ENCODE measurements at regions not wholly inside any gene's neighbourhood (a gene's known extent, or its start where the extent isn't known, plus 50 kb on each side); places are given as distances from the start of the nearest gene placed in this dataset.

- H4K20me1 ChIP-seq (ENCODE audit: insufficient read depth, low read length) = no peaks in the 10 kb centered on the region
- H3K79me1 ChIP-seq (ENCODE audit: low read depth in 1 of 2, low read length in 2 of 2) = no peaks in the 10 kb centered on the region
- H3K23ac ChIP-seq (ENCODE audit: low read depth, low read length) = no peak overlapping the region
- 88% methylated on average over 5 of the region's 24 CpGs; no CpG with 5 or more reads in 1 of the 2 experiments for WGBS, 2 experiments (ENCODE audit: extremely low coverage in 2 of 2, insufficient read length in 1 of 2)
- no peaks in the 10 kb centered on the region for H3K36me3 ChIP-seq (ENCODE audit: control insufficient read depth, insufficient read depth, low read length)
- CTCF ChIA-PET = no interaction called here
- in situ Hi-C loops (cut with MboI; ENCODE audit: low sequenced_read_pairs) (no loop called here), dilution Hi-C loops (cut with HindIII; ENCODE audit: low sequenced_read_pairs, unreplicated experiment) (no loop called here), intact Hi-C loops (cut with micrococcal nuclease) (no loop called here)
- no peak overlapping the region for H2BK120ac ChIP-seq (ENCODE audit: low read depth, low read length)
- no peak for ATAC-seq (ENCODE audit: low read depth)
- no peak overlapping the region for H3K4me3 ChIP-seq (ENCODE audit: insufficient read depth, low read depth, low read length)
- POLR2A ChIA-PET (ENCODE audit: unreplicated experiment) = no interaction called here
- no peak overlapping the region for H4K91ac ChIP-seq (ENCODE audit: insufficient read depth, low read depth, low read length)
- H2AFZ ChIP-seq (replicated peaks; ENCODE audit: low read length, poor library complexity) = no peak overlapping the region
- no TSS peak for BruUV-seq (replicated peaks)
- no peak overlapping the region for H2BK20ac ChIP-seq (ENCODE audit: low read depth, low read length)
- H3K9me1 ChIP-seq (ENCODE audit: insufficient read depth, low read length) = no peaks in the 10 kb centered on the region
- H3K4ac ChIP-seq (ENCODE audit: low read depth, low read length) = no peak overlapping the region
- H3K56ac ChIP-seq (ENCODE audit: extremely low read depth, insufficient read depth, low read length) = no peak overlapping the region
- H3K4me2 ChIP-seq (ENCODE audit: low read depth, low read length) = no peak overlapping the region
- H2BK15ac ChIP-seq (ENCODE audit: low read depth, low read length) = no peak overlapping the region
- no peak overlapping the region for H2AK5ac ChIP-seq (ENCODE audit: low read depth, low read length)
- H3K27me3 ChIP-seq (ENCODE audit: control insufficient read depth, insufficient read depth, low read length) = no peaks in the 10 kb centered on the region
- no peak overlapping the region for H4K5ac ChIP-seq (ENCODE audit: low read depth, low read length)
- DNase-seq = no peak
- no peak overlapping the region for H4K8ac ChIP-seq (ENCODE audit: low read depth in 2 of 2, low read length in 2 of 2)
- TF ChIP-seq POLR2A (IDR thresholded peaks at IDR 0.05; ENCODE audit: low read depth, low read length) = no peak
- no peak for TF ChIP-seq RFX5 (IDR thresholded peaks at IDR 0.05; ENCODE audit: low read depth, low read length)
- TF ChIP-seq RAD21 (IDR thresholded peaks at IDR 0.05; ENCODE audit: low read length) = no peak
- TF ChIP-seq BHLHE40 (IDR thresholded peaks at IDR 0.05; ENCODE audit: low read depth, low read length) = no peak
- TF ChIP-seq USF2 (IDR thresholded peaks at IDR 0.05; ENCODE audit: low read depth, low read length) = no peak
- TF ChIP-seq FOS (IDR thresholded peaks at IDR 0.05; ENCODE audit: low read depth, low read length) = no peak
- TF ChIP-seq MXI1 (IDR thresholded peaks at IDR 0.05; ENCODE audit: borderline replicate concordance, low read depth, low read length) = no peak
- no peak for TF ChIP-seq MAFK (IDR thresholded peaks at IDR 0.05; ENCODE audit: low read depth, low read length)
- TF ChIP-seq CEBPB (IDR thresholded peaks at IDR 0.05; ENCODE audit: low read depth, low read length) = no peak
- TF ChIP-seq SMC3 (IDR thresholded peaks at IDR 0.05; ENCODE audit: low read depth, low read length) = no peak
- no peak for TF ChIP-seq RCOR1 (IDR thresholded peaks at IDR 0.05; ENCODE audit: insufficient replicate concordance, low read length)
- no peak for TF ChIP-seq NFE2L2 (IDR thresholded peaks at IDR 0.05; ENCODE audit: low read depth, low read length)
- TF ChIP-seq, protein P1, sequence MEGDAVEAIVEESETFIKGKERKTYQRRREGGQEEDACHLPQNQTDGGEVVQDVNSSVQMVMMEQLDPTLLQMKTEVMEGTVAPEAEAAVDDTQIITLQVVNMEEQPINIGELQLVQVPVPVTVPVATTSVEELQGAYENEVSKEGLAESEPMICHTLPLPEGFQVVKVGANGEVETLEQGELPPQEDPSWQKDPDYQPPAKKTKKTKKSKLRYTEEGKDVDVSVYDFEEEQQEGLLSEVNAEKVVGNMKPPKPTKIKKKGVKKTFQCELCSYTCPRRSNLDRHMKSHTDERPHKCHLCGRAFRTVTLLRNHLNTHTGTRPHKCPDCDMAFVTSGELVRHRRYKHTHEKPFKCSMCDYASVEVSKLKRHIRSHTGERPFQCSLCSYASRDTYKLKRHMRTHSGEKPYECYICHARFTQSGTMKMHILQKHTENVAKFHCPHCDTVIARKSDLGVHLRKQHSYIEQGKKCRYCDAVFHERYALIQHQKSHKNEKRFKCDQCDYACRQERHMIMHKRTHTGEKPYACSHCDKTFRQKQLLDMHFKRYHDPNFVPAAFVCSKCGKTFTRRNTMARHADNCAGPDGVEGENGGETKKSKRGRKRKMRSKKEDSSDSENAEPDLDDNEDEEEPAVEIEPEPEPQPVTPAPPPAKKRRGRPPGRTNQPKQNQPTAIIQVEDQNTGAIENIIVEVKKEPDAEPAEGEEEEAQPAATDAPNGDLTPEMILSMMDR (conservative IDR thresholded peaks at IDR 0.05; ENCODE audit: low read depth, low read length) = no peak
- no peak for TF ChIP-seq CHD1 (IDR thresholded peaks at IDR 0.05; ENCODE audit: low read depth, low read length)
- TF ChIP-seq ELK1 (IDR thresholded peaks at IDR 0.05; ENCODE audit: borderline replicate concordance, low read depth, low read length) = no peak
- no peak overlapping the region for H3K14ac ChIP-seq (replicated peaks; ENCODE audit: low read depth, low read length)
- no peak overlapping the region for H3K27ac ChIP-seq (ENCODE audit: insufficient read depth, low read length)
- no peak overlapping the region for H2AK9ac ChIP-seq (replicated peaks; ENCODE audit: low read depth, low read length, poor library complexity)
- H3K9ac ChIP-seq (ENCODE audit: low read depth, low read length) = no peak overlapping the region
- H3K4me1 ChIP-seq (ENCODE audit: control insufficient read depth, insufficient read depth, low read length) = no peaks in the 10 kb centered on the region
- peaks cover 23% of the 10 kb centered on the region for H3K9me3 ChIP-seq (ENCODE audit: control insufficient read depth, insufficient read depth, low read length)
- no peak overlapping the region for H2BK5ac ChIP-seq (ENCODE audit: low read depth, low read length, poor library complexity, severe bottlenecking)
- no peak overlapping the region for H3K18ac ChIP-seq (ENCODE audit: low read depth, low read length)
Measured at GRCh38 chr2:16168506-16169264, 228.3 kb downstream of the MYCN start.

Data from IMR-90 (cell line).